WTC11 (cell line): ENCODE measurements at regions not wholly inside any gene's neighbourhood (a gene's known extent, or its start where the extent isn't known, plus 50 kb on each side); places are given as distances from the start of the nearest gene placed in this dataset. TPM values are rescaled to one million over a fixed set of nuclear protein-coding genes. Genes with fewer than 3 reads are reported as not detected.

Experiments
- ATAC-seq: fragments of 200-7000 bp; cut with Tn5 transposase; 2 replicates; pipeline ENCODE4 v1.10.0; 2021; ENCODE audit warnings: mild to moderate bottlenecking, moderate library complexity
- CTCF ChIA-PET: fragments of 300-600 bp; sonication (Branson Sonifier 250); formaldehyde crosslinking; loops from one replicate; lab custom pipeline; 2021; ENCODE audit warnings: antibody characterized with exemption; lab: Charles Lee
- POLR2A ChIA-PET: fragments of 350-600 bp; sonication (Branson Sonifier 250); formaldehyde crosslinking; loops from one replicate; lab custom pipeline; 2021; ENCODE audit warnings: antibody characterized with exemption; lab: Charles Lee
- DNase-seq: peaks from one replicate; pipeline ENCODE4 v3.0.0; 2021; ENCODE audit warnings: low spot score
- H3K27ac Mint-ChIP-seq: 2 replicates; pipeline ENCODE4 v1.8.0; 2021; ENCODE audit warnings: mixed read lengths
- H3K27me3 Mint-ChIP-seq: 2 replicates; pipeline ENCODE4 v1.8.0; 2021; ENCODE audit warnings: low read depth, mild to moderate bottlenecking, moderate library complexity, mixed read lengths
- H3K36me3 Mint-ChIP-seq: 2 replicates; pipeline ENCODE4 v1.8.0; 2021; ENCODE audit warnings: mixed read lengths
- H3K4me1 Mint-ChIP-seq: 2 replicates; pipeline ENCODE4 v1.8.0; 2022; ENCODE audit warnings: mixed read lengths
- H3K4me3 Mint-ChIP-seq: 2 replicates; pipeline ENCODE4 v1.8.0; 2021; ENCODE audit warnings: mild to moderate bottlenecking, moderate library complexity, mixed read lengths
- H3K9me3 Mint-ChIP-seq: 2 replicates; pipeline ENCODE4 v1.8.0; 2021; ENCODE audit warnings: mixed read lengths
- ATF1 ChIP-seq: sonication (generic); formaldehyde crosslinking; IDR thresholded peaks from 2 replicates; pipeline ENCODE4 v1.8.1; 2023; ENCODE audit warnings: mild to moderate bottlenecking, moderate library complexity, missing genetic modification reagents
- GTF2I ChIP-seq: fragments of 250-450 bp; sonication (Bioruptor Pico); conservative IDR thresholded peaks from 2 replicates; pipeline ENCODE4 v1.4.0; 2021; ENCODE audit warnings: mild to moderate bottlenecking
- SMAD3 ChIP-seq: sonication (generic); formaldehyde crosslinking; IDR thresholded peaks from 2 replicates; pipeline ENCODE4 v1.8.0; 2022; ENCODE audit warnings: missing genetic modification reagents, mild to moderate bottlenecking, borderline replicate concordance
- SOX15 ChIP-seq: fragments of 250-450 bp; sonication (Bioruptor Pico); IDR thresholded peaks from 2 replicates; pipeline ENCODE4 v1.9.0; 2021; ENCODE audit warnings: mild to moderate bottlenecking
- ZNF138 ChIP-seq: sonication (generic); formaldehyde crosslinking; conservative IDR thresholded peaks from 2 replicates; pipeline ENCODE4 v1.8.1; 2022; ENCODE audit warnings: mild to moderate bottlenecking, moderate library complexity, missing genetic modification reagents
- ZNF219 ChIP-seq: sonication (generic); formaldehyde crosslinking; IDR thresholded peaks from 2 replicates; pipeline ENCODE4 v1.8.0; 2023; ENCODE audit warnings: missing genetic modification reagents, mild to moderate bottlenecking, borderline replicate concordance
- ZNF232 ChIP-seq: sonication (generic); formaldehyde crosslinking; IDR thresholded peaks from 2 replicates; pipeline ENCODE4 v1.8.0; 2022; ENCODE audit warnings: mild to moderate bottlenecking, missing genetic modification reagents
- ZNF263 ChIP-seq: sonication (generic); formaldehyde crosslinking; IDR thresholded peaks from 2 replicates; pipeline ENCODE4 v1.8.1; 2022; ENCODE audit warnings: low read depth, mild to moderate bottlenecking, moderate library complexity, missing genetic modification reagents
- microRNA-seq: library from miRNA; unstranded; fragments of <30 nt; microRNA quantifications from one replicate; pipeline ENCODE4 v1.2.0, GENCODE V29; 2022; ENCODE audit warnings: borderline number of aligned reads
- TF ChIP-seq, protein P1 (sequence below): fragments of 250-450 bp; sonication (Bioruptor Pico); IDR thresholded peaks from 2 replicates; pipeline ENCODE4 v1.9.0; 2021; ENCODE audit warnings: mild to moderate bottlenecking
- TF ChIP-seq, protein P2 (sequence below): sonication (generic); formaldehyde crosslinking; conservative IDR thresholded peaks from 2 replicates; pipeline ENCODE4 v1.8.1; 2022; ENCODE audit warnings: mild to moderate bottlenecking, missing genetic modification reagents
- TF ChIP-seq, protein P3 (sequence below): sonication (generic); formaldehyde crosslinking; IDR thresholded peaks from 2 replicates; pipeline ENCODE4 v1.8.1; 2023; ENCODE audit warnings: mild to moderate bottlenecking, missing genetic modification reagents
- TF ChIP-seq, protein P4 (sequence below): fragments of 250-450 bp; sonication (Bioruptor Pico); IDR thresholded peaks from 2 replicates; pipeline ENCODE4 v1.9.0; 2021; ENCODE audit warnings: mild to moderate bottlenecking, borderline replicate concordance
- TF ChIP-seq, protein P5 (sequence below): sonication (generic); formaldehyde crosslinking; IDR thresholded peaks from 2 replicates; pipeline ENCODE4 v1.8.0; 2022; ENCODE audit warnings: mild to moderate bottlenecking, missing genetic modification reagents

GRCh38 chr1:94592571-94592920 lies 51.0 kb upstream of the F3 start:
- Mint-ChIP-seq H3K4me1 (peaks cover 17% of the 10 kb centered on the region), H3K4me3 (no peak overlapping the region), H3K27me3 (no peaks in the 10 kb centered on the region; the same call in 1 of the 2 replicates), H3K36me3 (no peaks in the 10 kb centered on the region), H3K9me3 (no peaks in the 10 kb centered on the region), H3K27ac (no peak overlapping the region)
- TF ChIP-seq ZNF263 (CRISPR knock-in tag): no peak
- no peak for TF ChIP-seq SOX15
- no peak for TF ChIP-seq SMAD3 (CRISPR knock-in tag)
- TF ChIP-seq, protein P1, sequence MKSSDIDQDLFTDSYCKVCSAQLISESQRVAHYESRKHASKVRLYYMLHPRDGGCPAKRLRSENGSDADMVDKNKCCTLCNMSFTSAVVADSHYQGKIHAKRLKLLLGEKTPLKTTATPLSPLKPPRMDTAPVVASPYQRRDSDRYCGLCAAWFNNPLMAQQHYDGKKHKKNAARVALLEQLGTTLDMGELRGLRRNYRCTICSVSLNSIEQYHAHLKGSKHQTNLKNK (CRISPR knock-in tag): no peak
- TF ChIP-seq, protein P2, sequence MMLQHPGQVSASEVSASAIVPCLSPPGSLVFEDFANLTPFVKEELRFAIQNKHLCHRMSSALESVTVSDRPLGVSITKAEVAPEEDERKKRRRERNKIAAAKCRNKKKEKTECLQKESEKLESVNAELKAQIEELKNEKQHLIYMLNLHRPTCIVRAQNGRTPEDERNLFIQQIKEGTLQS (CRISPR knock-in tag): no peak
- POLR2A ChIA-PET: interaction anchor here (1.8 kb wide), 1 partner anchor 9 kb away, joined by 7 read pairs; no protein-coding TSS in a partner anchor
- peak; percentile 54 for ATAC-seq
- CTCF ChIA-PET: interaction anchor here (0.6 to 1.2 kb wide), 2 partner anchors 10 to 506 kb away, joined by 3 read pairs; no protein-coding TSS in a partner anchor
- DNase-seq: no peak

GRCh38 chr1:94591823-94592570 lies 50.4 kb upstream of the F3 start:
- Mint-ChIP-seq H3K27me3 (no peaks in the 10 kb centered on the region; the same call in 1 of the 2 replicates), H3K27ac (no peak overlapping the region), H3K36me3 (no peaks in the 10 kb centered on the region), H3K9me3 (no peaks in the 10 kb centered on the region), H3K4me3 (no peak overlapping the region), H3K4me1 (peaks cover 17% of the 10 kb centered on the region)
- no peak for DNase-seq
- ChIA-PET CTCF (interaction anchor here (0.6 to 1.2 kb wide), 2 partner anchors 11 to 507 kb away, joined by 3 read pairs; no protein-coding TSS in a partner anchor), POLR2A (interaction anchor here (1.8 kb wide), 1 partner anchor 8 kb away, joined by 7 read pairs; no protein-coding TSS in a partner anchor)
- no peak for ATAC-seq
- TF ChIP-seq, protein P3, sequence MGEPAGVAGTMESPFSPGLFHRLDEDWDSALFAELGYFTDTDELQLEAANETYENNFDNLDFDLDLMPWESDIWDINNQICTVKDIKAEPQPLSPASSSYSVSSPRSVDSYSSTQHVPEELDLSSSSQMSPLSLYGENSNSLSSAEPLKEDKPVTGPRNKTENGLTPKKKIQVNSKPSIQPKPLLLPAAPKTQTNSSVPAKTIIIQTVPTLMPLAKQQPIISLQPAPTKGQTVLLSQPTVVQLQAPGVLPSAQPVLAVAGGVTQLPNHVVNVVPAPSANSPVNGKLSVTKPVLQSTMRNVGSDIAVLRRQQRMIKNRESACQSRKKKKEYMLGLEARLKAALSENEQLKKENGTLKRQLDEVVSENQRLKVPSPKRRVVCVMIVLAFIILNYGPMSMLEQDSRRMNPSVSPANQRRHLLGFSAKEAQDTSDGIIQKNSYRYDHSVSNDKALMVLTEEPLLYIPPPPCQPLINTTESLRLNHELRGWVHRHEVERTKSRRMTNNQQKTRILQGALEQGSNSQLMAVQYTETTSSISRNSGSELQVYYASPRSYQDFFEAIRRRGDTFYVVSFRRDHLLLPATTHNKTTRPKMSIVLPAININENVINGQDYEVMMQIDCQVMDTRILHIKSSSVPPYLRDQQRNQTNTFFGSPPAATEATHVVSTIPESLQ (CRISPR knock-in tag): no peak
- no peak for TF ChIP-seq ZNF232 (CRISPR knock-in tag)
- TF ChIP-seq ZNF263 (CRISPR knock-in tag): no peak
- no peak for TF ChIP-seq GTF2I (CRISPR knock-in tag)
- TF ChIP-seq, protein P4, sequence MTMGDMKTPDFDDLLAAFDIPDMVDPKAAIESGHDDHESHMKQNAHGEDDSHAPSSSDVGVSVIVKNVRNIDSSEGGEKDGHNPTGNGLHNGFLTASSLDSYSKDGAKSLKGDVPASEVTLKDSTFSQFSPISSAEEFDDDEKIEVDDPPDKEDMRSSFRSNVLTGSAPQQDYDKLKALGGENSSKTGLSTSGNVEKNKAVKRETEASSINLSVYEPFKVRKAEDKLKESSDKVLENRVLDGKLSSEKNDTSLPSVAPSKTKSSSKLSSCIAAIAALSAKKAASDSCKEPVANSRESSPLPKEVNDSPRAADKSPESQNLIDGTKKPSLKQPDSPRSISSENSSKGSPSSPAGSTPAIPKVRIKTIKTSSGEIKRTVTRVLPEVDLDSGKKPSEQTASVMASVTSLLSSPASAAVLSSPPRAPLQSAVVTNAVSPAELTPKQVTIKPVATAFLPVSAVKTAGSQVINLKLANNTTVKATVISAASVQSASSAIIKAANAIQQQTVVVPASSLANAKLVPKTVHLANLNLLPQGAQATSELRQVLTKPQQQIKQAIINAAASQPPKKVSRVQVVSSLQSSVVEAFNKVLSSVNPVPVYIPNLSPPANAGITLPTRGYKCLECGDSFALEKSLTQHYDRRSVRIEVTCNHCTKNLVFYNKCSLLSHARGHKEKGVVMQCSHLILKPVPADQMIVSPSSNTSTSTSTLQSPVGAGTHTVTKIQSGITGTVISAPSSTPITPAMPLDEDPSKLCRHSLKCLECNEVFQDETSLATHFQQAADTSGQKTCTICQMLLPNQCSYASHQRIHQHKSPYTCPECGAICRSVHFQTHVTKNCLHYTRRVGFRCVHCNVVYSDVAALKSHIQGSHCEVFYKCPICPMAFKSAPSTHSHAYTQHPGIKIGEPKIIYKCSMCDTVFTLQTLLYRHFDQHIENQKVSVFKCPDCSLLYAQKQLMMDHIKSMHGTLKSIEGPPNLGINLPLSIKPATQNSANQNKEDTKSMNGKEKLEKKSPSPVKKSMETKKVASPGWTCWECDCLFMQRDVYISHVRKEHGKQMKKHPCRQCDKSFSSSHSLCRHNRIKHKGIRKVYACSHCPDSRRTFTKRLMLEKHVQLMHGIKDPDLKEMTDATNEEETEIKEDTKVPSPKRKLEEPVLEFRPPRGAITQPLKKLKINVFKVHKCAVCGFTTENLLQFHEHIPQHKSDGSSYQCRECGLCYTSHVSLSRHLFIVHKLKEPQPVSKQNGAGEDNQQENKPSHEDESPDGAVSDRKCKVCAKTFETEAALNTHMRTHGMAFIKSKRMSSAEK (CRISPR knock-in tag): no peak
- no peak for TF ChIP-seq ATF1
- no peak for TF ChIP-seq ZNF138
- no peak for TF ChIP-seq ZNF219
- TF ChIP-seq, protein P5, sequence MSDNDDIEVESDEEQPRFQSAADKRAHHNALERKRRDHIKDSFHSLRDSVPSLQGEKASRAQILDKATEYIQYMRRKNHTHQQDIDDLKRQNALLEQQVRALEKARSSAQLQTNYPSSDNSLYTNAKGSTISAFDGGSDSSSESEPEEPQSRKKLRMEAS: no peak

Small RNA genes lying in the stretch of these regions (microRNA-seq; reads per million reads assigned to microRNA genes)
- not detected for gene MIR378G
